ENCODE measurements at regions not wholly inside any gene's neighbourhood (a gene's known extent, or its start where the extent isn't known, plus 50 kb on each side); places are given as distances from the start of the nearest gene placed in this dataset.
A peak's percentile ranks its signal among the peaks of the same experiment; 100 is the strongest.

DNA sequence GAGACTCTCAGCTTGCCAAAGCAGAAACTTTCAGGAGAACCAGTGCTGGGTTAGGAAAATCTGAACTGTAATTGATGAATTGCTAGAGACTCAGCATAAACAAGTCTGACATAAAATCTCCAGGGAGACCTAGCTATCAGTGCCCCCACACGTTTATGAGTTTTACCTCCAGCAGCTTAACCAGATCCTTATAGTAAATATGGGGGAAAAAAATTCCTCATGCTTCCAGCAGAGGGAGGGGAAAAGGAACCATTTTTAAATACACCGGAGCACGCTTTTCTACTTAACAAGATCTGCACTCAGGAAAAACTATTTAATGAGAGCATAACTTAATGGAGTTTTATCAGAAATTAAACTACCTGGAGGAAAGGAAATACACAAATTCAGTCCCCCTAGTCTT is 1040.7 kb upstream of the INTU start:
- CTCF ChIA-PET, result interaction anchor here (1.4 to 1.7 kb wide), 2 partner anchors 9 to 11 kb away, joined by 10 to 11 read pairs; no protein-coding TSS in a partner anchor
- Mint-ChIP-seq H3K9me3 (peaks cover 23% of the 10 kb centered on the region), H3K4me3 (no peak overlapping the region), H3K27ac (no peak overlapping the region), H3K4me1 (no peaks in the 10 kb centered on the region), H3K27me3 (ENCODE audit: low read depth) (no peaks in the 10 kb centered on the region), H3K36me3 (no peaks in the 10 kb centered on the region)
- peak; percentile 38 for ATAC-seq
- TF ChIP-seq FOXK1 (CRISPR knock-in tag; IDR thresholded peaks at IDR 0.05) (no peak), ZNF423 (CRISPR knock-in tag; IDR thresholded peaks at IDR 0.05) (no peak), NR2C2 (CRISPR knock-in tag; IDR thresholded peaks at IDR 0.05) (no peak), TCF7 (CRISPR knock-in tag; IDR thresholded peaks at IDR 0.05; ENCODE audit: low read depth) (no peak)
- TF ChIP-seq, protein P1, sequence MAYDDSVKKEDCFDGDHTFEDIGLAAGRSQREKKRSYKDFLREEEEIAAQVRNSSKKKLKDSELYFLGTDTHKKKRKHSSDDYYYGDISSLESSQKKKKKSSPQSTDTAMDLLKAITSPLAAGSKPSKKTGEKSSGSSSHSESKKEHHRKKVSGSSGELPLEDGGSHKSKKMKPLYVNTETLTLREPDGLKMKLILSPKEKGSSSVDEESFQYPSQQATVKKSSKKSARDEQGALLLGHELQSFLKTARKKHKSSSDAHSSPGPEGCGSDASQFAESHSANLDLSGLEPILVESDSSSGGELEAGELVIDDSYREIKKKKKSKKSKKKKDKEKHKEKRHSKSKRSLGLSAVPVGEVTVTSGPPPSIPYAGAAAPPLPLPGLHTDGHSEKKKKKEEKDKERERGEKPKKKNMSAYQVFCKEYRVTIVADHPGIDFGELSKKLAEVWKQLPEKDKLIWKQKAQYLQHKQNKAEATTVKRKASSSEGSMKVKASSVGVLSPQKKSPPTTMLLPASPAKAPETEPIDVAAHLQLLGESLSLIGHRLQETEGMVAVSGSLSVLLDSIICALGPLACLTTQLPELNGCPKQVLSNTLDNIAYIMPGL (CRISPR knock-in tag; IDR thresholded peaks at IDR 0.05), result no peak
- TF ChIP-seq, protein P2, sequence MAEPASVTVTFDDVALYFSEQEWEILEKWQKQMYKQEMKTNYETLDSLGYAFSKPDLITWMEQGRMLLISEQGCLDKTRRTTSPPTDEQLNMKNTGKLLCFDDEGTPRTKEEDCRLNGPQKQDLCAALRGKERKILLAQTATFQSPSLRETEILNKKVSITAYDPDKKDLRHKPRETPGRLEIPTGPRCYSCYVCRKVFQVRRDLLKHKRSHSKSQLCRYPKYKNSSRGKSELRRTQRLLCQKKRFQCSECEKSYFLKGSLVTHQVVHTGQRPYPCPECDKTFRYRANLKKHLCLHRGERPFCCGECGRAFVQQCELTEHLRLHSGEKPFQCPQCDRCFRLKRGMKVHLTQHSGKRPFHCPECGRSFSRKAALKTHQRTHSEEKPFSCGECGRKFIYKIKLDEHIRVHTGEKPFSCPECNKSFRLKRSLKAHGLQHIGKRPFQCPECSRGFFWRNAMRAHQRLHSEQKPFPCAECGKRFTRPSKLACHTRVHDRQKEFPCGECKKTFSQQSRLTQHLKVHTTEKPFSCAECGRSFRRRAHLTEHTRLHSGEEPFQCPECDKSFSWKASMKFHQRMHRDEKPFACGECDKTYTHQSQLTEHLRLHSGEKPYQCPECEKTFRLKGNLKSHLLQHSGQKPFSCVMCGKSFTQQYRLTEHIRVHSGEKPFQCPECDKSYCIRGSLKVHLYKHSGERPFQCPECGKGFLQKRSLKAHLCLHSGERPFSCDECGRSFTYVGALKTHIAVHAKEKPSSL (CRISPR knock-in tag; conservative IDR thresholded peaks at IDR 0.05), result no peak
- TF ChIP-seq, protein P3, sequence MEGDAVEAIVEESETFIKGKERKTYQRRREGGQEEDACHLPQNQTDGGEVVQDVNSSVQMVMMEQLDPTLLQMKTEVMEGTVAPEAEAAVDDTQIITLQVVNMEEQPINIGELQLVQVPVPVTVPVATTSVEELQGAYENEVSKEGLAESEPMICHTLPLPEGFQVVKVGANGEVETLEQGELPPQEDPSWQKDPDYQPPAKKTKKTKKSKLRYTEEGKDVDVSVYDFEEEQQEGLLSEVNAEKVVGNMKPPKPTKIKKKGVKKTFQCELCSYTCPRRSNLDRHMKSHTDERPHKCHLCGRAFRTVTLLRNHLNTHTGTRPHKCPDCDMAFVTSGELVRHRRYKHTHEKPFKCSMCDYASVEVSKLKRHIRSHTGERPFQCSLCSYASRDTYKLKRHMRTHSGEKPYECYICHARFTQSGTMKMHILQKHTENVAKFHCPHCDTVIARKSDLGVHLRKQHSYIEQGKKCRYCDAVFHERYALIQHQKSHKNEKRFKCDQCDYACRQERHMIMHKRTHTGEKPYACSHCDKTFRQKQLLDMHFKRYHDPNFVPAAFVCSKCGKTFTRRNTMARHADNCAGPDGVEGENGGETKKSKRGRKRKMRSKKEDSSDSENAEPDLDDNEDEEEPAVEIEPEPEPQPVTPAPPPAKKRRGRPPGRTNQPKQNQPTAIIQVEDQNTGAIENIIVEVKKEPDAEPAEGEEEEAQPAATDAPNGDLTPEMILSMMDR (IDR thresholded peaks at IDR 0.05), result no peak
- TF ChIP-seq, protein P4, sequence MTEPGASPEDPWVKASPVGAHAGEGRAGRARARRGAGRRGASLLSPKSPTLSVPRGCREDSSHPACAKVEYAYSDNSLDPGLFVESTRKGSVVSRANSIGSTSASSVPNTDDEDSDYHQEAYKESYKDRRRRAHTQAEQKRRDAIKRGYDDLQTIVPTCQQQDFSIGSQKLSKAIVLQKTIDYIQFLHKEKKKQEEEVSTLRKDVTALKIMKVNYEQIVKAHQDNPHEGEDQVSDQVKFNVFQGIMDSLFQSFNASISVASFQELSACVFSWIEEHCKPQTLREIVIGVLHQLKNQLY (CRISPR knock-in tag; IDR thresholded peaks at IDR 0.05), result no peak
- TF ChIP-seq, protein P5, sequence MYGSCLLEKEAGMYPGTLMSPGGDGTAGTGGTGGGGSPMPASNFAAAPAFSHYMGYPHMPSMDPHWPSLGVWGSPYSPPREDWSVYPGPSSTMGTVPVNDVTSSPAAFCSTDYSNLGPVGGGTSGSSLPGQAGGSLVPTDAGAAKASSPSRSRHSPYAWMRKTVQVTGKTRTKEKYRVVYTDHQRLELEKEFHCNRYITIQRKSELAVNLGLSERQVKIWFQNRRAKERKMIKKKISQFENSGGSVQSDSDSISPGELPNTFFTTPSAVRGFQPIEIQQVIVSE (CRISPR knock-in tag; IDR thresholded peaks at IDR 0.05; ENCODE audit: borderline replicate concordance), result no peak
- POLR2A ChIA-PET, result no interaction called here
- DNase-seq (ENCODE audit: low spot score), result no peak

DNA sequence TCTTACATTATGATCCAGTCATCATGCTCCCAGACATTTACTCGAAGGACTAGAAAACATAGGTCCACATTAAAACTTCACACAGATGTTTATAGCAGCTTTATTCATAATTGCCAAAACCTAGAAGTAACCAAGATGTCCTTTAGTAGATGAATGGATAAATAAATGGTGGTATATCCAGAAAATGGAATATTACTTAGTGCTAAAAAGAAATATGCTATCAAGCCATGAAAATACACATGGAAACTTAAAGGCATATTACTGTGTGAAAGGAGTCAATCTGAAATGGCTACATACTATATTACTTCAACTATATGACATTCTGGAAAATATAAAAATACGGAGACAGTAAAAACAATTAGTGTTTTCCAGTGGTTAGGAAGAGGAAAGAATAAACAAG is 1039.1 kb upstream of the INTU start:
- ChIA-PET CTCF (no interaction called here), POLR2A (no interaction called here)
- no peak for ATAC-seq
- Mint-ChIP-seq H3K9me3 (peaks cover 18% of the 10 kb centered on the region), H3K4me3 (no peak overlapping the region), H3K4me1 (no peaks in the 10 kb centered on the region), H3K36me3 (no peaks in the 10 kb centered on the region), H3K27me3 (ENCODE audit: low read depth) (no peaks in the 10 kb centered on the region), H3K27ac (no peak overlapping the region)
- no peak for DNase-seq (ENCODE audit: low spot score)
- TF ChIP-seq, protein P6, sequence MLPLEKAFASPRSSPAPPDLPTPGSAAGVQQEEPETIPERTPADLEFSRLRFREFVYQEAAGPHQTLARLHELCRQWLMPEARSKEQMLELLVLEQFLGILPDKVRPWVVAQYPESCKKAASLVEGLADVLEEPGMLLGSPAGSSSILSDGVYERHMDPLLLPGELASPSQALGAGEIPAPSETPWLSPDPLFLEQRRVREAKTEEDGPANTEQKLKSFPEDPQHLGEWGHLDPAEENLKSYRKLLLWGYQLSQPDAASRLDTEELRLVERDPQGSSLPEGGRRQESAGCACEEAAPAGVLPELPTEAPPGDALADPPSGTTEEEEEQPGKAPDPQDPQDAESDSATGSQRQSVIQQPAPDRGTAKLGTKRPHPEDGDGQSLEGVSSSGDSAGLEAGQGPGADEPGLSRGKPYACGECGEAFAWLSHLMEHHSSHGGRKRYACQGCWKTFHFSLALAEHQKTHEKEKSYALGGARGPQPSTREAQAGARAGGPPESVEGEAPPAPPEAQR (CRISPR knock-in tag; IDR thresholded peaks at IDR 0.05), result no peak
- TF ChIP-seq ZNF219 (CRISPR knock-in tag; IDR thresholded peaks at IDR 0.05; ENCODE audit: borderline replicate concordance) (no peak), ZBTB21 (CRISPR knock-in tag; IDR thresholded peaks at IDR 0.05; ENCODE audit: borderline replicate concordance) (no peak), ESRRA (CRISPR knock-in tag; IDR thresholded peaks at IDR 0.05; ENCODE audit: borderline replicate concordance) (no peak), ZNF317 (CRISPR knock-in tag; IDR thresholded peaks at IDR 0.05; ENCODE audit: borderline replicate concordance, low read depth) (no peak), CREB1 (CRISPR knock-in tag; IDR thresholded peaks at IDR 0.05) (no peak)
- TF ChIP-seq, protein P7, sequence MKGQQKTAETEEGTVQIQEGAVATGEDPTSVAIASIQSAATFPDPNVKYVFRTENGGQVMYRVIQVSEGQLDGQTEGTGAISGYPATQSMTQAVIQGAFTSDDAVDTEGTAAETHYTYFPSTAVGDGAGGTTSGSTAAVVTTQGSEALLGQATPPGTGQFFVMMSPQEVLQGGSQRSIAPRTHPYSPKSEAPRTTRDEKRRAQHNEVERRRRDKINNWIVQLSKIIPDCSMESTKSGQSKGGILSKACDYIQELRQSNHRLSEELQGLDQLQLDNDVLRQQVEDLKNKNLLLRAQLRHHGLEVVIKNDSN (CRISPR knock-in tag; IDR thresholded peaks at IDR 0.05), result no peak
- TF ChIP-seq, protein P8, sequence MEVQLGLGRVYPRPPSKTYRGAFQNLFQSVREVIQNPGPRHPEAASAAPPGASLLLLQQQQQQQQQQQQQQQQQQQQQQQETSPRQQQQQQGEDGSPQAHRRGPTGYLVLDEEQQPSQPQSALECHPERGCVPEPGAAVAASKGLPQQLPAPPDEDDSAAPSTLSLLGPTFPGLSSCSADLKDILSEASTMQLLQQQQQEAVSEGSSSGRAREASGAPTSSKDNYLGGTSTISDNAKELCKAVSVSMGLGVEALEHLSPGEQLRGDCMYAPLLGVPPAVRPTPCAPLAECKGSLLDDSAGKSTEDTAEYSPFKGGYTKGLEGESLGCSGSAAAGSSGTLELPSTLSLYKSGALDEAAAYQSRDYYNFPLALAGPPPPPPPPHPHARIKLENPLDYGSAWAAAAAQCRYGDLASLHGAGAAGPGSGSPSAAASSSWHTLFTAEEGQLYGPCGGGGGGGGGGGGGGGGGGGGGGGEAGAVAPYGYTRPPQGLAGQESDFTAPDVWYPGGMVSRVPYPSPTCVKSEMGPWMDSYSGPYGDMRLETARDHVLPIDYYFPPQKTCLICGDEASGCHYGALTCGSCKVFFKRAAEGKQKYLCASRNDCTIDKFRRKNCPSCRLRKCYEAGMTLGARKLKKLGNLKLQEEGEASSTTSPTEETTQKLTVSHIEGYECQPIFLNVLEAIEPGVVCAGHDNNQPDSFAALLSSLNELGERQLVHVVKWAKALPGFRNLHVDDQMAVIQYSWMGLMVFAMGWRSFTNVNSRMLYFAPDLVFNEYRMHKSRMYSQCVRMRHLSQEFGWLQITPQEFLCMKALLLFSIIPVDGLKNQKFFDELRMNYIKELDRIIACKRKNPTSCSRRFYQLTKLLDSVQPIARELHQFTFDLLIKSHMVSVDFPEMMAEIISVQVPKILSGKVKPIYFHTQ (CRISPR knock-in tag; IDR thresholded peaks at IDR 0.05), result no peak
- TF ChIP-seq, protein P9, sequence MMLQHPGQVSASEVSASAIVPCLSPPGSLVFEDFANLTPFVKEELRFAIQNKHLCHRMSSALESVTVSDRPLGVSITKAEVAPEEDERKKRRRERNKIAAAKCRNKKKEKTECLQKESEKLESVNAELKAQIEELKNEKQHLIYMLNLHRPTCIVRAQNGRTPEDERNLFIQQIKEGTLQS (CRISPR knock-in tag; conservative IDR thresholded peaks at IDR 0.05), result no peak
- TF ChIP-seq, protein P10, sequence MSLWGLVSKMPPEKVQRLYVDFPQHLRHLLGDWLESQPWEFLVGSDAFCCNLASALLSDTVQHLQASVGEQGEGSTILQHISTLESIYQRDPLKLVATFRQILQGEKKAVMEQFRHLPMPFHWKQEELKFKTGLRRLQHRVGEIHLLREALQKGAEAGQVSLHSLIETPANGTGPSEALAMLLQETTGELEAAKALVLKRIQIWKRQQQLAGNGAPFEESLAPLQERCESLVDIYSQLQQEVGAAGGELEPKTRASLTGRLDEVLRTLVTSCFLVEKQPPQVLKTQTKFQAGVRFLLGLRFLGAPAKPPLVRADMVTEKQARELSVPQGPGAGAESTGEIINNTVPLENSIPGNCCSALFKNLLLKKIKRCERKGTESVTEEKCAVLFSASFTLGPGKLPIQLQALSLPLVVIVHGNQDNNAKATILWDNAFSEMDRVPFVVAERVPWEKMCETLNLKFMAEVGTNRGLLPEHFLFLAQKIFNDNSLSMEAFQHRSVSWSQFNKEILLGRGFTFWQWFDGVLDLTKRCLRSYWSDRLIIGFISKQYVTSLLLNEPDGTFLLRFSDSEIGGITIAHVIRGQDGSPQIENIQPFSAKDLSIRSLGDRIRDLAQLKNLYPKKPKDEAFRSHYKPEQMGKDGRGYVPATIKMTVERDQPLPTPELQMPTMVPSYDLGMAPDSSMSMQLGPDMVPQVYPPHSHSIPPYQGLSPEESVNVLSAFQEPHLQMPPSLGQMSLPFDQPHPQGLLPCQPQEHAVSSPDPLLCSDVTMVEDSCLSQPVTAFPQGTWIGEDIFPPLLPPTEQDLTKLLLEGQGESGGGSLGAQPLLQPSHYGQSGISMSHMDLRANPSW (CRISPR knock-in tag; conservative IDR thresholded peaks at IDR 0.05; ENCODE audit: low read depth), result no peak
